KOPT-K1 (cell line): ENCODE measurements at regions not wholly inside any gene's neighbourhood (a gene's known extent, or its start where the extent isn't known, plus 50 kb on each side); places are given as distances from the start of the nearest gene placed in this dataset.

ENCODE experiments used
- H3K27ac ChIP-seq: fragments of 200-600 bp; sonication (generic); 2 replicates; pipeline ENCODE4 v1.5.1; 2016; ENCODE audit warnings: antibody characterized with exemption, mild to moderate bottlenecking, low read depth, low read length; ENCODE audit not compliant: poor library complexity, severe bottlenecking
- H3K36me3 ChIP-seq: fragments of 200-600 bp; sonication (generic); 2 replicates; pipeline ENCODE4 v1.5.1; 2017; ENCODE audit warnings: antibody characterized with exemption, mild to moderate bottlenecking, low read length, moderate library complexity; ENCODE audit not compliant: insufficient read depth
- H3K9me3 ChIP-seq: fragments of 200-600 bp; sonication (generic); 2 replicates; pipeline ENCODE4 v1.5.1; 2017; ENCODE audit warnings: antibody characterized with exemption, low read length, mild to moderate bottlenecking; ENCODE audit not compliant: insufficient read depth, poor library complexity, severe bottlenecking

- Histone ChIP-seq H3K36me3 (peaks cover 21% of the 10 kb centered on the region), H3K27ac (no peak overlapping the region), H3K9me3 (no peaks in the 10 kb centered on the region)
Observed at GRCh38 chr2:181367411-181367810, 89.8 kb upstream of the ITGA4 start.

GRCh38 chr2:181367906-181368435 lies 89.2 kb upstream of the ITGA4 start:
- Histone ChIP-seq H3K9me3 (no peaks in the 10 kb centered on the region), H3K27ac (no peak overlapping the region), H3K36me3 (peaks cover 20% of the 10 kb centered on the region)

GRCh38 chr2:181370126-181370525 lies 87.1 kb upstream of the ITGA4 start:
- Histone ChIP-seq H3K36me3 (peaks cover 7% of the 10 kb centered on the region; the same call in 1 of the 2 replicates), H3K27ac (no peak overlapping the region)

GRCh38 chr2:181371195-181371594 lies 86.0 kb upstream of the ITGA4 start:
- H3K9me3 ChIP-seq = no peaks in the 10 kb centered on the region
- H3K27ac ChIP-seq = peak overlapping the region; percentile 64

More at GRCh38 chr2:181370126-181370525, 87.1 kb upstream of the ITGA4 start:
- H3K9me3 ChIP-seq = no peaks in the 10 kb centered on the region

DNA sequence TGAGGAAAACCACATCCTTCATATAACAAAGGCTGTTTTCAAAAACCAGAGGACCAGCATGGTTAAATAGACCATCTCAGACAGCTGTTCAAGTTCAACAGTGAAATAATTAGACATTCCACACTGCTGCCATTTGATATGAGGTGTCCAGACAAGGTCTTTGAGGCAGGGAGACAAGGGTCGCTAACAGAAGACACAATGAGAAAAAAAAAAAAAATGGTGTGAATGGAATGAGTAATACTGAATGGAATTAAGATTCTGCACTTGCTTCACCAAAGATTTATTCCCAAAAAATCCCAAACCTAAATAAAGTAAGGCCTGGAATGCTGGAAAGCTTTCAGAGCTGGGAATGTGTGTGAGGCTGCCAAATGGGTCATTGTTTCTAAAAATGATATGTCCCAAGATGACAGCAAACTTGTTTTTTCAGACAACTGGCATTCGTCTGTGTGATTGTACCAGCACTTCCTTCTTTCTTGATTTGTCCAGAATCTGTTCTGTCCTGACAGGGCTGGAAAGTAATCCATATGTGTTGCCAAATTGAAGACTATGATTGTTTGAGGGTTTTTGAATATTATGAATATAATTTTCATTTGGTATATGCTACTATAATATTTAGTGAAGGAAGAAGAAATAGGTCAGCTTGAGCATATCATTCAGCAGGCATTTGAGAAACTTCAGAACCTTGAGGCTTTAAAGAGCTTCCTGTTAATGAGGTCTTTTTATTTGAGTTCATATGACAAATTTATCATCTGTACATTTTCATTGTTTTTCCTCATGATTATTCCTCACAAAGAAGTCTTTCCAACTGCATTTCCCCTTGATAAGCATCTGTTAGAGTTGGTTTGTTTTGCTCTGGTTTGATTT lies 85.2 kb upstream of the ITGA4 start:
- H3K27ac ChIP-seq = peak overlapping the region; percentile 64
- 0 out of 2 replicates have a peak, but pooled peaks cover 7% of the 10 kb centered on the region for H3K36me3 ChIP-seq

More at GRCh38 chr2:181371195-181371594, 86.0 kb upstream of the ITGA4 start:
- H3K36me3 ChIP-seq = 0 out of 2 replicates have a peak, but pooled peaks cover 7% of the 10 kb centered on the region

GRCh38 chr2:181372646-181373040 lies 84.5 kb upstream of the ITGA4 start:
- 0 out of 2 replicates have a peak, but pooled peaks cover 7% of the 10 kb centered on the region for H3K36me3 ChIP-seq
- H3K27ac ChIP-seq = peak overlapping the region; percentile 64
- no peaks in the 10 kb centered on the region for H3K9me3 ChIP-seq

More for the DNA sequence above, 85.2 kb upstream of the ITGA4 start:
- H3K9me3 ChIP-seq = no peaks in the 10 kb centered on the region

- 0 out of 2 replicates have a peak, but pooled peaks cover under 1% of the 10 kb centered on the region for H3K36me3 ChIP-seq
- peak overlapping the region; percentile 53 for H3K27ac ChIP-seq
- H3K9me3 ChIP-seq = no peaks in the 10 kb centered on the region
Observed at GRCh38 chr2:181374781-181375675, 82.2 kb upstream of the ITGA4 start.

- H3K9me3 ChIP-seq = no peaks in the 10 kb centered on the region
- peak overlapping the region; percentile 53 for H3K27ac ChIP-seq
- no peaks in the 10 kb centered on the region for H3K36me3 ChIP-seq
Observed at GRCh38 chr2:181376442-181376841, 80.7 kb upstream of the ITGA4 start.

GRCh38 chr2:181376999-181377398 lies 80.2 kb upstream of the ITGA4 start:
- Histone ChIP-seq H3K27ac (peak overlapping the region; percentile 53), H3K9me3 (no peaks in the 10 kb centered on the region), H3K36me3 (no peaks in the 10 kb centered on the region)

DNA sequence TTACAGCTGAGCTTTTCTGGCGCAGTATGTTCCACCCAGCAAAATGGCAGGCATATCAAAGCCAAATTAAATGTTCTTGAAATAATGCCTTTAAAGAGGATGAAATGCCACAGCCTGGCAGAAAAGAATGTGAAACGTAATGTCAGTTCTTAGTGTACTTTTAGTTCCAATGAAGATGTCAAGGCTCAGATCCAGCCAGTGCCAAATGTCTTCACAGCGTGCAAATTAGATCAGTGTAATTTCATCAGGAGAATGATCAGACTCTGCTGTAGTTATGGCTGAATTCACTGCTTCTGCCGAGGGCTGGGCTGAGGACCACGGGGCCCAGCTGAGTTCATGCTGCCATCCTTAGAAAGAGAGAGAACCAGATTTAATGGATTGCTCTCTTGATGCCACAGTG lies 78.7 kb upstream of the ITGA4 start:
- no peaks in the 10 kb centered on the region for H3K9me3 ChIP-seq
- no peaks in the 10 kb centered on the region for H3K36me3 ChIP-seq
- H3K27ac ChIP-seq = no peak overlapping the region

DNA sequence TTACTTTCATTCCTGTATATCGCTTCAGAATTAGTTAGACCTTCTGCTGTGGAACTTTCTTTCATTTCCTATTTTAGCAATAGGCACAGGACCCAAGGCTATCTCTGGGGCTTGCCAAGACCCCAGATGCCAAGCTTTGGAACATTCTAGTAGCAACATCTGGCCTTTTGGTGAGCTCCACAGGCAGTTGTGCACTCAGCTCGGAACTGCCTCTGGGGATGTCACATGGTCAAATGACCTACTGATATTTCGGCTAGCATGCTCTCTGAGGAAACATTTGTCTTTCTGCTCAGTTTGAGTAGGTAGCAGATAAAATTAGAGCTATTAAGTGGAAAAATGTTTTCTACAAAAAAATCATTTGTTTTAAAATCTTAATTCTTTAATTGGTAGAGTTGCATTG lies 76.6 kb upstream of the ITGA4 start:
- Histone ChIP-seq H3K9me3 (peaks cover 19% of the 10 kb centered on the region), H3K27ac (no peak overlapping the region), H3K36me3 (peaks cover 8% of the 10 kb centered on the region; the same call in 1 of the 2 replicates)

GRCh38 chr2:181384923-181385322 lies 72.3 kb upstream of the ITGA4 start:
- Histone ChIP-seq H3K36me3 (peaks cover 8% of the 10 kb centered on the region; the same call in 1 of the 2 replicates), H3K27ac (no peak overlapping the region), H3K9me3 (peaks cover 23% of the 10 kb centered on the region)

DNA sequence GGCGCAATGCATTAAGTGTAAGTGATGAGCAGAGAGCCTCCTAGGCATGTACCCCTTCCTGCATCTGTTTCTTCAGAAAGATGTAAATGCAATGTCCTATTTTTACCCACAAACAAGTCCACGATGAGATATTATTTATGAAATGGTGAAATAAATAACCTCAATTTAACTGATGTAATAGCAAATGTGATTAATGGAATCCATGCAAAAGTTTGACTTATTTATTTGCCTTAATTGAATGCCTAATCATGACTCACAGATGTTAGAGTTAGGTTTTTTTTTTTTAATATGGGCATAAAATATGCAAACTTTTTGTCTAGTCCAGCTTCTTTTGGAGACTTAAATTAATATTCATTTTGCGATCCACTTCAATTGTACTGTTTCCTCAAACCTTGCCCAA lies 67.7 kb upstream of the ITGA4 start:
- Histone ChIP-seq H3K36me3 (no peaks in the 10 kb centered on the region), H3K27ac (no peak overlapping the region), H3K9me3 (peaks cover 15% of the 10 kb centered on the region)

DNA sequence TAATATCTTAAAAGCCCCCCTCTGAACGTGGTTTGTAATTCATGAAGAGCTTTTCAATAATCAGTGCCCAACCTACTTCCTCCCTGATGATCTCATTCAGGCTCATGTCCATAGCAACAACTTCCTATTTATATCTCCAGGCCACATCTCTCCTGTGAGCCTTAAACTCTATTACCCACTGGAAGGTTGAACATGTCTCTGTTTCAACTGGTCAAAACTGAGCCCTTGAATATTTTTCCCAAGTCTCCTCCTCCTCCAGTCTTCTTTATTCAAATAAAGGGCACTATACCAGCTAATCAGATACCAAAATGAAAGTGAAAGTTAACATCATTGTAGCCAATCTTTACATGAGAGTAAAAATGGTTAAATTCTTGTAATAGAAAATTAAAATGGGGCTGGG lies 63.7 kb upstream of the ITGA4 start:
- no peaks in the 10 kb centered on the region for H3K36me3 ChIP-seq
- no peaks in the 10 kb centered on the region for H3K9me3 ChIP-seq
- peak overlapping the region; percentile 95 for H3K27ac ChIP-seq
